ENCODE measurements at regions not wholly inside any gene's neighbourhood (a gene's known extent, or its start where the extent isn't known, plus 50 kb on each side); places are given as distances from the start of the nearest gene placed in this dataset.

- Histone ChIP-seq H4K8ac (ENCODE audit: low read depth, low read length) (no peak overlapping the region), H2BK120ac (ENCODE audit: low read depth, low read length) (no peak overlapping the region), H3K4me1 (ENCODE audit: control insufficient read depth in 2 of 2, insufficient read depth in 1 of 2, low read depth in 1 of 2, low read length in 2 of 2) (peaks cover 0 to 4% of the 10 kb centered on the region in 2 donors)
Measured at GRCh38 chr22:49040754-49041467, 786.8 kb downstream of the BRD1 start.

GRCh38 chr22:49040111-49040510 is 787.6 kb downstream of the BRD1 start:
- H3K18ac ChIP-seq (ENCODE audit: low read length): no peak overlapping the region
- H2BK12ac ChIP-seq (ENCODE audit: low read length): no peak overlapping the region
- H3K9ac ChIP-seq (ENCODE audit: low read depth, low read length, poor library complexity): no peak overlapping the region
- no peak overlapping the region for H3K4me2 ChIP-seq (ENCODE audit: insufficient read depth, low read length, poor library complexity, severe bottlenecking)
- peaks cover 0 to 5% of the 10 kb centered on the region in 2 donors for H3K4me1 ChIP-seq (ENCODE audit: control insufficient read depth in 2 of 2, insufficient read depth in 1 of 2, low read depth in 1 of 2, low read length in 2 of 2)
- no peak overlapping the region for H3K27ac ChIP-seq (replicated peaks; ENCODE audit: low read length)
- WGBS, 2 donors (ENCODE audit: extremely low coverage in 2 of 2, insufficient read length in 2 of 2, insufficient replicate concordance in 1 of 2): no CpG with 5 or more reads among the region's 8 CpGs
- H2AFZ ChIP-seq (ENCODE audit: low read length): no peak overlapping the region
- H2AK5ac ChIP-seq (ENCODE audit: low read depth, low read length): no peak overlapping the region
- no peak overlapping the region for H3K4me3 ChIP-seq (ENCODE audit: low read length in 2 of 2)
- no peak overlapping the region for H4K8ac ChIP-seq (ENCODE audit: low read depth, low read length)
- no peak overlapping the region for H3K14ac ChIP-seq (ENCODE audit: low read length)
- H2BK15ac ChIP-seq (ENCODE audit: low read length): no peak overlapping the region
- H3K23ac ChIP-seq (ENCODE audit: low read depth, low read length, poor library complexity): no peak overlapping the region
- no peak overlapping the region for H2BK120ac ChIP-seq (ENCODE audit: low read depth, low read length)
- H3K9me3 ChIP-seq (replicated peaks in 1 of 2; ENCODE audit: control insufficient read depth in 2 of 2, insufficient read depth in 1 of 2, low read depth in 1 of 2, low read length in 2 of 2): no peaks in the 10 kb centered on the region
- H3K27me3 ChIP-seq (ENCODE audit: control insufficient read depth in 3 of 3, insufficient read depth in 3 of 3, low read depth in 1 of 3, low read length in 3 of 3): no peaks in the 10 kb centered on the region
- H3K4ac ChIP-seq (ENCODE audit: low read length): no peak overlapping the region
- no peaks in the 10 kb centered on the region for H3K79me1 ChIP-seq (ENCODE audit: low read depth, low read length)
- no peaks in the 10 kb centered on the region for H3K36me3 ChIP-seq (replicated peaks in 1 of 2; ENCODE audit: control insufficient read depth in 2 of 2, insufficient read depth in 2 of 2, low read length in 2 of 2)
- no peak overlapping the region for H4K91ac ChIP-seq (ENCODE audit: low read depth, low read length, poor library complexity)
- no peak overlapping the region for H2BK5ac ChIP-seq (ENCODE audit: low read length)
- DNase-seq (ENCODE audit: low spot score): no peak

More at GRCh38 chr22:49040754-49041467, 786.8 kb downstream of the BRD1 start:
- Histone ChIP-seq H3K27me3 (ENCODE audit: control insufficient read depth in 3 of 3, insufficient read depth in 3 of 3, low read depth in 1 of 3, low read length in 3 of 3) (no peaks in the 10 kb centered on the region), H3K14ac (ENCODE audit: low read length) (peak overlapping the region; percentile 92), H3K36me3 (replicated peaks in 1 of 2; ENCODE audit: control insufficient read depth in 2 of 2, insufficient read depth in 2 of 2, low read length in 2 of 2) (no peaks in the 10 kb centered on the region), H3K27ac (replicated peaks; ENCODE audit: low read length) (no peak overlapping the region), H3K79me1 (ENCODE audit: low read depth, low read length) (no peaks in the 10 kb centered on the region), H2BK12ac (ENCODE audit: low read length) (no peak overlapping the region), H3K9me3 (replicated peaks in 1 of 2; ENCODE audit: control insufficient read depth in 2 of 2, insufficient read depth in 1 of 2, low read depth in 1 of 2, low read length in 2 of 2) (no peaks in the 10 kb centered on the region), H2BK5ac (ENCODE audit: low read length) (peak overlapping the region; percentile 63), H2BK15ac (ENCODE audit: low read length) (peak overlapping the region; percentile 70), H3K9ac (ENCODE audit: low read depth, low read length, poor library complexity) (no peak overlapping the region), H3K4ac (ENCODE audit: low read length) (peak overlapping the region; percentile 60), H3K18ac (ENCODE audit: low read length) (peak overlapping the region; percentile 59), H2AFZ (ENCODE audit: low read length) (no peak overlapping the region), H3K4me2 (ENCODE audit: insufficient read depth, low read length, poor library complexity, severe bottlenecking) (no peak overlapping the region), H3K23ac (ENCODE audit: low read depth, low read length, poor library complexity) (no peak overlapping the region), H4K91ac (ENCODE audit: low read depth, low read length, poor library complexity) (no peak overlapping the region), H3K4me3 (ENCODE audit: low read length in 2 of 2) (peak overlapping the region in 1 of 2 donors; percentile 3), H2AK5ac (ENCODE audit: low read depth, low read length) (peak overlapping the region; percentile 64)
- DNase-seq (ENCODE audit: low spot score): no peak
- WGBS, 2 donors (ENCODE audit: extremely low coverage in 2 of 2, insufficient read length in 2 of 2, insufficient replicate concordance in 1 of 2): no CpG with 5 or more reads among the region's 20 CpGs

- H3K4me3 ChIP-seq (ENCODE audit: low read length in 2 of 2): no peak overlapping the region
- no peak overlapping the region for H3K14ac ChIP-seq (ENCODE audit: low read length)
- WGBS, 2 donors (ENCODE audit: extremely low coverage in 2 of 2, insufficient read length in 2 of 2, insufficient replicate concordance in 1 of 2): no CpG with 5 or more reads among the region's 7 CpGs
Measured at GRCh38 chr22:49039625-49040024, 788.0 kb downstream of the BRD1 start.

GRCh38 chr22:49037701-49038245 is 789.9 kb downstream of the BRD1 start:
- Histone ChIP-seq H3K14ac (ENCODE audit: low read length) (peak overlapping the region; percentile 25), H3K27ac (replicated peaks; ENCODE audit: low read length) (no peak overlapping the region)

More at GRCh38 chr22:49039625-49040024, 788.0 kb downstream of the BRD1 start:
- Histone ChIP-seq H2BK5ac (ENCODE audit: low read length) (no peak overlapping the region), H3K79me1 (ENCODE audit: low read depth, low read length) (no peaks in the 10 kb centered on the region), H2AK5ac (ENCODE audit: low read depth, low read length) (no peak overlapping the region), H2BK12ac (ENCODE audit: low read length) (peak overlapping the region; percentile 34), H4K8ac (ENCODE audit: low read depth, low read length) (no peak overlapping the region), H3K27ac (replicated peaks; ENCODE audit: low read length) (no peak overlapping the region), H3K18ac (ENCODE audit: low read length) (peak overlapping the region; percentile 15), H3K4me1 (ENCODE audit: control insufficient read depth in 2 of 2, insufficient read depth in 1 of 2, low read depth in 1 of 2, low read length in 2 of 2) (peaks cover 0 to 5% of the 10 kb centered on the region in 2 donors), H2AFZ (ENCODE audit: low read length) (no peak overlapping the region), H2BK120ac (ENCODE audit: low read depth, low read length) (peak overlapping the region; percentile 63), H3K4me2 (ENCODE audit: insufficient read depth, low read length, poor library complexity, severe bottlenecking) (no peak overlapping the region), H3K23ac (ENCODE audit: low read depth, low read length, poor library complexity) (peak overlapping the region; percentile 34), H3K9ac (ENCODE audit: low read depth, low read length, poor library complexity) (no peak overlapping the region), H3K27me3 (ENCODE audit: control insufficient read depth in 3 of 3, insufficient read depth in 3 of 3, low read depth in 1 of 3, low read length in 3 of 3) (no peaks in the 10 kb centered on the region), H2BK15ac (ENCODE audit: low read length) (no peak overlapping the region), H3K36me3 (replicated peaks in 1 of 2; ENCODE audit: control insufficient read depth in 2 of 2, insufficient read depth in 2 of 2, low read length in 2 of 2) (no peaks in the 10 kb centered on the region), H3K9me3 (replicated peaks in 1 of 2; ENCODE audit: control insufficient read depth in 2 of 2, insufficient read depth in 1 of 2, low read depth in 1 of 2, low read length in 2 of 2) (no peaks in the 10 kb centered on the region), H4K91ac (ENCODE audit: low read depth, low read length, poor library complexity) (no peak overlapping the region), H3K4ac (ENCODE audit: low read length) (no peak overlapping the region)
- no peak for DNase-seq (ENCODE audit: low spot score)

More at GRCh38 chr22:49037701-49038245, 789.9 kb downstream of the BRD1 start:
- peak overlapping the region; percentile 69 for H2BK15ac ChIP-seq (ENCODE audit: low read length)
- H2BK120ac ChIP-seq (ENCODE audit: low read depth, low read length): peak overlapping the region; percentile 0
- no peaks in the 10 kb centered on the region for H3K27me3 ChIP-seq (ENCODE audit: control insufficient read depth in 3 of 3, insufficient read depth in 3 of 3, low read depth in 1 of 3, low read length in 3 of 3)
- no peak overlapping the region for H3K4ac ChIP-seq (ENCODE audit: low read length)
- peaks cover 0 to 6% of the 10 kb centered on the region in 2 donors for H3K4me1 ChIP-seq (ENCODE audit: control insufficient read depth in 2 of 2, insufficient read depth in 1 of 2, low read depth in 1 of 2, low read length in 2 of 2)
- H3K9me3 ChIP-seq (replicated peaks in 1 of 2; ENCODE audit: control insufficient read depth in 2 of 2, insufficient read depth in 1 of 2, low read depth in 1 of 2, low read length in 2 of 2): peaks cover 0 to 3% of the 10 kb centered on the region in 2 donors
- H2AFZ ChIP-seq (ENCODE audit: low read length): no peak overlapping the region
- WGBS, 2 donors (ENCODE audit: extremely low coverage in 2 of 2, insufficient read length in 2 of 2, insufficient replicate concordance in 1 of 2): no CpG with 5 or more reads among the region's 14 CpGs
- no peak overlapping the region for H2BK12ac ChIP-seq (ENCODE audit: low read length)
- no peak overlapping the region for H4K91ac ChIP-seq (ENCODE audit: low read depth, low read length, poor library complexity)
- H3K79me1 ChIP-seq (ENCODE audit: low read depth, low read length): no peaks in the 10 kb centered on the region
- H2AK5ac ChIP-seq (ENCODE audit: low read depth, low read length): peak overlapping the region; percentile 48
- no peak overlapping the region for H3K9ac ChIP-seq (ENCODE audit: low read depth, low read length, poor library complexity)
- no peak overlapping the region for H2BK5ac ChIP-seq (ENCODE audit: low read length)
- H3K4me2 ChIP-seq (ENCODE audit: insufficient read depth, low read length, poor library complexity, severe bottlenecking): no peak overlapping the region
- peak overlapping the region; percentile 21 for H3K18ac ChIP-seq (ENCODE audit: low read length)
- H3K4me3 ChIP-seq (ENCODE audit: low read length in 2 of 2): no peak overlapping the region
- H3K23ac ChIP-seq (ENCODE audit: low read depth, low read length, poor library complexity): no peak overlapping the region
- H4K8ac ChIP-seq (ENCODE audit: low read depth, low read length): no peak overlapping the region
- H3K36me3 ChIP-seq (replicated peaks in 1 of 2; ENCODE audit: control insufficient read depth in 2 of 2, insufficient read depth in 2 of 2, low read length in 2 of 2): no peaks in the 10 kb centered on the region
- DNase-seq (ENCODE audit: low spot score): no peak
